ENCODE measurements at regions not wholly inside any gene's neighbourhood (a gene's known extent, or its start where the extent isn't known, plus 50 kb on each side); places are given as distances from the start of the nearest gene placed in this dataset.

DNA sequence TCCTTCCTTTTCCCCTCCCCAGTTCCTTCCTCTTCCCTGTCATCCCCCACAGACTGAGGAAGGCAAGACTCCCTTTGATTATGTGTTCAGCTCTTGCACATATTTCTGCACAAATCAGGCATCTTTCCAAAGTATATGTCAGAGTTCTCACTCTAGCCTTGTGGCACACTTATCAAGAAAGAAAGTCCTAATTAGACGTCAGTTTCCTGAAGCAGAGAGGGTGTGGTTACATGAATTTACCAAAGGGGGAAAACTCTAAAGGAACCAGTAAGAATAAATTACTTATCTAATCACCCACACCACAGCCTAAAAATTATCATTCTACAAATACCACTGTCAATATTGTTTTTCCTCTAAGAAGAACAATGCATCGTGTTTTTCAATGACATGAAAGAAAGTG lies 120.7 kb upstream of the GRIP1 start:
- no peaks in the 10 kb centered on the region for H3K27me3 ChIP-seq
- no peak overlapping the region for H3K27ac ChIP-seq
- no peaks in the 10 kb centered on the region for H3K4me1 ChIP-seq
- H3K36me3 ChIP-seq: no peaks in the 10 kb centered on the region
- TF ChIP-seq, protein P1, sequence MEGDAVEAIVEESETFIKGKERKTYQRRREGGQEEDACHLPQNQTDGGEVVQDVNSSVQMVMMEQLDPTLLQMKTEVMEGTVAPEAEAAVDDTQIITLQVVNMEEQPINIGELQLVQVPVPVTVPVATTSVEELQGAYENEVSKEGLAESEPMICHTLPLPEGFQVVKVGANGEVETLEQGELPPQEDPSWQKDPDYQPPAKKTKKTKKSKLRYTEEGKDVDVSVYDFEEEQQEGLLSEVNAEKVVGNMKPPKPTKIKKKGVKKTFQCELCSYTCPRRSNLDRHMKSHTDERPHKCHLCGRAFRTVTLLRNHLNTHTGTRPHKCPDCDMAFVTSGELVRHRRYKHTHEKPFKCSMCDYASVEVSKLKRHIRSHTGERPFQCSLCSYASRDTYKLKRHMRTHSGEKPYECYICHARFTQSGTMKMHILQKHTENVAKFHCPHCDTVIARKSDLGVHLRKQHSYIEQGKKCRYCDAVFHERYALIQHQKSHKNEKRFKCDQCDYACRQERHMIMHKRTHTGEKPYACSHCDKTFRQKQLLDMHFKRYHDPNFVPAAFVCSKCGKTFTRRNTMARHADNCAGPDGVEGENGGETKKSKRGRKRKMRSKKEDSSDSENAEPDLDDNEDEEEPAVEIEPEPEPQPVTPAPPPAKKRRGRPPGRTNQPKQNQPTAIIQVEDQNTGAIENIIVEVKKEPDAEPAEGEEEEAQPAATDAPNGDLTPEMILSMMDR (IDR thresholded peaks at IDR 0.05): no peak
- TF ChIP-seq POLR2A (IDR thresholded peaks at IDR 0.05) (no peak), EP300 (IDR thresholded peaks at IDR 0.05) (no peak)
- no peak overlapping the region for H3K4me3 ChIP-seq
- H3K9me3 ChIP-seq: no peaks in the 10 kb centered on the region
- DNase-seq (ENCODE audit: low spot score in 2 of 2): no peak
- 17 to 22% methylated on average over 2 of the region's 2 CpGs for WGBS, 2 donors

DNA sequence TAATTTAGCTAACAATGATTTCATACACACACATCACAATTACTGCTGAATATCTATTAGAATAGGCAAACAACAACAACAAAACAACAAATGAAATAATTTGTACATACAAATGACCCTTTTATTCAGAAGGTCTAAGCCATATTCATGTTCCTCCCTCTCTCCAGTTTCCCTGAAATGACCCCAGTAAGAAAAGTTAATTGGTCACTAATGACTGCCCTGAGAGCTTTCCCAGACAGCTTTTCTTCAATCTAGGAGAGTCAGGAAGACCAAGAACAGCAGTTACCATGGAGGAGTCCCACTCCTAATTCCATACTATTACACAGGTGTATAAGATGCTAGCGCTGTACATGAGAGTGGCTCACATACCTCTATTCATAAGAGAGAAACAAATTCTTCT lies 121.2 kb upstream of the GRIP1 start:
- Histone ChIP-seq H3K9me3 (no peaks in the 10 kb centered on the region), H3K27me3 (no peaks in the 10 kb centered on the region), H3K4me1 (no peaks in the 10 kb centered on the region), H3K27ac (no peak overlapping the region), H3K4me3 (no peak overlapping the region), H3K36me3 (no peaks in the 10 kb centered on the region)
- TF ChIP-seq EP300 (IDR thresholded peaks at IDR 0.05) (no peak), POLR2A (IDR thresholded peaks at IDR 0.05) (no peak)
- TF ChIP-seq, protein P1 (IDR thresholded peaks at IDR 0.05): no peak
- DNase-seq (ENCODE audit: low spot score in 2 of 2): no peak
- 75 to 80% methylated on average over 1 of the region's 1 CpG for WGBS, 2 donors

DNA sequence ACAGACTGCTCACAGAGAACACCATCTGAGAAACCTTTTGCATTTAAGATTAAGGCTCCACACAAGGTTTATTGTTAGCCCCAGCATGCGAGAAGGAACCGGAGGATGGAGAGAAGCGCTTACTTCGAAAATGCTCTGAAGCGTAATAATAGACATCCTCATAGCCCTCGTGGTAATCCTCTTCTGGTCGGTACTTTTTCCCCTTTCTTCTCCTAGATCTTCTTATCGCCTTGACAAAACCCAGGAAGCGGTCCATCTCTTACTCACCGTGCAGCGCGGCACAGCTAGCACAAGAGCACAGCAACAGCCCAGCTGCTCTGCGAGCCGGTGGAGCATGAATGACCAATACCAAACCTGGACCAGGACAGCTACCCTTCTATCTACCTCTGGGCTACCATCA lies 125.1 kb upstream of the GRIP1 start:
- Histone ChIP-seq H3K36me3 (no peaks in the 10 kb centered on the region), H3K27ac (no peak overlapping the region), H3K9me3 (no peaks in the 10 kb centered on the region), H3K27me3 (no peaks in the 10 kb centered on the region), H3K4me3 (no peak overlapping the region), H3K4me1 (no peaks in the 10 kb centered on the region)
- no peak for DNase-seq (ENCODE audit: low spot score in 2 of 2)
- TF ChIP-seq EP300 (IDR thresholded peaks at IDR 0.05) (no peak), POLR2A (IDR thresholded peaks at IDR 0.05) (no peak)
- TF ChIP-seq, protein P1 (IDR thresholded peaks at IDR 0.05): no peak
- WGBS, 2 donors: 50 to 58% methylated on average over 14 of the region's 14 CpGs

DNA sequence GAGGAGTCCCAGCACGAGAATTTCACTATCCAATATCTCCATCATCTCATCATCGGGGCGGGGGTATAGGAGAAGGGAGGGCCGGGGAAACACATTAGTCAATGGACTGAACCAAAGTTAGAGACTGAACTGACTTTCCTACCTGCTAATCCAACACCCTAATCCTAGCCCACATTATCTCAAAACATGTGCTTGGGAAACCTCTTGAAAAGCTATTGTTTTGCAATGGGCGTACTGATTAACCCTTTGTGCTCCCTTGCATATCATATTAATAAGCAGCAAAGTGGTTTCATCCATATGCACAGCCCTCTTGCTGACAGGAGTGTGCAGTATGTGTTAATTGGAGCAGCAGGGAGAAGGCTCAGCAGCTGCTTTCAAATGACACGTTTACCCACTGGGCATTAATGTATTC lies 125.7 kb upstream of the GRIP1 start:
- no peaks in the 10 kb centered on the region for H3K27me3 ChIP-seq
- no peak for TF ChIP-seq POLR2A (IDR thresholded peaks at IDR 0.05)
- no peak for TF ChIP-seq EP300 (IDR thresholded peaks at IDR 0.05)
- TF ChIP-seq, protein P1 (IDR thresholded peaks at IDR 0.05): no peak
- no peaks in the 10 kb centered on the region for H3K4me1 ChIP-seq
- H3K27ac ChIP-seq: no peak overlapping the region
- 43 to 51% methylated on average over 6 of the region's 6 CpGs for WGBS, 2 donors
- H3K9me3 ChIP-seq: no peaks in the 10 kb centered on the region
- no peak for DNase-seq (ENCODE audit: low spot score in 2 of 2)
- H3K36me3 ChIP-seq: no peaks in the 10 kb centered on the region
- no peak overlapping the region for H3K4me3 ChIP-seq

DNA sequence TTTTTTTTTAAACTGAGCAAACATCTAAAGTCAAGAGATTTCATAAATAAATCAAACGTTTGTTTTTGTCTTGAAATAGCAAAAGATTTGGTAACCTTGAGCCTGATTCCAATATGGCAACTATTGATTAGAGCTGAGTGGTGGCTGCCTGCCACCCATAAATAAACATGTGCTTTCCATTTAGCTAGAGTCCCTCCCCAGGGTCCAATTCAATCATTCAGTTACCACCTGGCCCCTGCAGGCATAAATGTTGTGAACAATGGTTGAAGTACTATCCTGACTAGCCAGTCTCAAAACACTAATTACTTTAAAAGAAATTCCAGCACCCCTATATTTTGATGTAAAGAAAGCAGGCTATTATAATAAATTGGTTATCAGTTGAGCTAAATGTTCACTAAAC lies 129.7 kb upstream of the GRIP1 start:
- TF ChIP-seq, protein P1 (IDR thresholded peaks at IDR 0.05): no peak
- WGBS, 2 donors: 63 to 71% methylated on average over 1 of the region's 1 CpG
- H3K27me3 ChIP-seq: no peaks in the 10 kb centered on the region
- H3K36me3 ChIP-seq: no peaks in the 10 kb centered on the region
- no peak for DNase-seq (ENCODE audit: low spot score in 2 of 2)
- no peaks in the 10 kb centered on the region for H3K9me3 ChIP-seq
- no peak overlapping the region for H3K27ac ChIP-seq
- no peaks in the 10 kb centered on the region for H3K4me1 ChIP-seq
- no peak overlapping the region for H3K4me3 ChIP-seq

All from tibial nerve (tissue), 4 donors.